B cell (primary cell): ENCODE measurements at regions not wholly inside any gene's neighbourhood (a gene's known extent, or its start where the extent isn't known, plus 50 kb on each side); places are given as distances from the start of the nearest gene placed in this dataset.

Experiments used
- CTCF ChIP-seq: fragments of 200-600 bp; IDR thresholded peaks from one replicate; pipeline ENCODE4 v1.8.0; 2022; ENCODE audit warnings: antibody characterized with exemption, mild to moderate bottlenecking
- EZH2 ChIP-seq: IDR thresholded peaks from 2 replicates; pipeline ENCODE4 v1.6.1; 2012; ENCODE audit warnings: borderline replicate concordance, low read depth, mild to moderate bottlenecking, moderate library complexity, low read length; ENCODE audit not compliant: insufficient read depth, poor library complexity, severe bottlenecking

DNA sequence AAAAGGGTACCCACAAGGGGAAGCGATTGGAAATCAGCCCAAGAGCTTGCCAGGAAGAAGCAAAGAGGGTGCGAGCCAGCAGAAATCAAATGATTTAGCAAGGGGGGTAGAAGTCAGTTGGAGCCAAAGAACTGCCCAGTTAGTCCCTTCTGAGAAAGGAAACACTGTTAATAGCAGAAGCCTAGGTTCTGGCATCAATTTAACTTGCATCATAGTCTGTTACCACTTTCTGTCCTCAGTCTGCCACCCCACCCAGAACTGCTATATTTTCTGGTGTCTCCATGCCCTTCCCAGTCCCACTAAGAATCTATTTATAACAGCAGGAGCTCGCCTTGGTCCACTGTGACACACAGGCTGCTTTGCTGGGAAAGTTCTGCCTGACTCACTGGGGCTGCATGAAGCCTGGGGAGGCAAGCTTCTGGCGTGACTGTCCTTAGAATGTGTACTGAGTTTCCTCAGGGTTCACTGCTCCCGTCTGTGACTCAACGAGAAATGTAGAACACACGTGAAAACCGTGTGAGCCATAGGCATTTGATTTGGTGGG lies 157.8 kb upstream of the TTC29 start:
- TF ChIP-seq CTCF (no peak), EZH2 (no peak)
